ENCODE measurements at regions not wholly inside any gene's neighbourhood (a gene's known extent, or its start where the extent isn't known, plus 50 kb on each side); places are given as distances from the start of the nearest gene placed in this dataset.

- no peak for TF ChIP-seq CTCF (IDR thresholded peaks at IDR 0.05)
- TF ChIP-seq ZFX (IDR thresholded peaks at IDR 0.05; ENCODE audit: borderline replicate concordance) = no peak
Observed at GRCh38 chr6:20331625-20332024, 70.1 kb upstream of the E2F3 start.

Data from 22Rv1 (cell line).